Muscle of leg (tissue), 3 donors: ENCODE measurements at regions not wholly inside any gene's neighbourhood (a gene's known extent, or its start where the extent isn't known, plus 50 kb on each side); places are given as distances from the start of the nearest gene placed in this dataset.

Source experiments
- DNase-seq: peaks from one replicate; pipeline ENCODE4 v3.0.0; 2013
- H3K27ac ChIP-seq: one replicate; pipeline ENCODE4 v1.5.1; 2013; ENCODE audit warnings: mild to moderate bottlenecking, low read length, control low read depth
- H3K27me3 ChIP-seq: one replicate; pipeline ENCODE4 v1.6.1; 2013; ENCODE audit warnings: low read length; ENCODE audit not compliant: control insufficient read depth, insufficient read depth
- H3K36me3 ChIP-seq: one replicate; pipeline ENCODE4 v1.6.1; 2013; ENCODE audit warnings: low read length; ENCODE audit not compliant: control insufficient read depth, insufficient read depth
- H3K4me1 ChIP-seq: one replicate; pipeline ENCODE4 v1.6.1; 2013; ENCODE audit warnings: low read length; ENCODE audit not compliant: control insufficient read depth, insufficient read depth
- H3K4me3 ChIP-seq: one replicate; pipeline ENCODE4 v1.5.1; 2013; ENCODE audit warnings: low read length, control low read depth
- H3K9me3 ChIP-seq: replicated peaks from 2 replicates; pipeline ENCODE4 v1.6.1; 2013; ENCODE audit warnings: low read depth, low read length; ENCODE audit not compliant: control insufficient read depth
- WGBS: methylation state at CpG from one replicate; pipeline ENCODE4 v1.1.5; 2013; ENCODE audit warnings: missing lambda C conversion rate; ENCODE audit not compliant: insufficient coverage; 5-methylcytosine and 5-hydroxymethylcytosine counted together

DNA sequence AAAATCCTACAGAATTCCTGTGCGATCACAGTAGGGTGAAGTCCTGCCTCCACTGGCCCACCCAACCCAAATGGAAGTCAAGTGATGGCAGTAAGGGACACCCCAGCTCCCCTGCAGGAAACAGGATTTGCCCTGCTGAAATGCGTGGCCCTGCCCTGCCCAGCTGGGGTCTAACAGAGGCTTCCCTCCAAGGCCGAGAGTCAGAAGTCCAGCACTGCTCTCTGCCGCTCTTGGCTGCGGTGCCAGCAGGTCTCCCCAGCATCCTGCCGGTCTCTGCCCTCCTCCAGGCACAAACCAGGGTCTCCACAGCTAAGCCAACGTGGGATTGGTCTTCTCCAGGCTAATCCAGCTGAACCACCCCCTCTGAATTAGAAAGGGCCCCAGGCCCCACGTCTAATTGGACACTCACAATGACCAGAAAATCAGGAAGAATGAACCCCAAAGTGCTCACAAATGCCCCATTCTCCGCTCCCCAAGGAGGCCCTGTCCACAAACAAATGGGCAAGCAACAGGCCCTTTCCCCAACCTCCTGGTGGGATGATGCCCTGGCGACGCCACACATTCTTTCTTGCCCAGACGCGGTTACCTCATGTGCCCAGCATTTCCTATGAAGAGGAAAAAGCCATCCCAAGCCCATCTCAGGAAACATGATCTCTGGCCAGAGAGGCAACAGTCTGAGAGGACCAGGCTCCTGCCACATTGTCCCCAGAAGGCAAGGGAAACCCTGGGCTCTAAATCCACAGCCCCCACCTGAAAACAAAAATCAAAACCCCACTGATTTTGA lies 117.2 kb downstream of the BANF2 start:
- Histone ChIP-seq H3K9me3 (peaks cover 7% of the 10 kb centered on the region), H3K4me3 (no peak overlapping the region), H3K4me1 (peaks cover 5% of the 10 kb centered on the region), H3K27ac (no peak overlapping the region), H3K36me3 (no peaks in the 10 kb centered on the region), H3K27me3 (no peaks in the 10 kb centered on the region)
- DNase-seq = peak; percentile 35
- 71% methylated on average over 13 of the region's 13 CpGs for WGBS

DNA sequence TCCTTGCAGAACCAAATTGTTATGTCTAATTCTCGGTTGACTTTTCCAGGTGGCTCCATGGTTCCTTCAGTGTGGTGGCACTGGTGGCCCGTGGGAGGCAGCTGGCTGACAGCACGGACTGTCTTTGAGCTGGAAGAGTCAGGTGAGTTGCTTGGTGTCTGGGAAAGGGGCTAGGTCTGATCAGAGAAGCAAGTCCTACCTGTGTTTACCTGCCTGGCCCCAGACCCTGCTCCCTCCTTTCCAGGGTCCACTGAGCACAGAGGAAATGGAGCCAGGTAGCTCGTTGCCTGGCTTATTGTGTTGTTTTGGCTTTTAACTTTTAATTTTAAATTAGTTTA lies 111.8 kb downstream of the BANF2 start:
- H3K4me3 ChIP-seq = no peak overlapping the region
- H3K27me3 ChIP-seq = no peaks in the 10 kb centered on the region
- no peaks in the 10 kb centered on the region for H3K36me3 ChIP-seq
- no peak overlapping the region for H3K27ac ChIP-seq
- peaks cover 33% of the 10 kb centered on the region for H3K4me1 ChIP-seq
- H3K9me3 ChIP-seq = no peaks in the 10 kb centered on the region
- WGBS = 50% methylated on average over 3 of the region's 4 CpGs
- no peak for DNase-seq

GRCh38 chr20:17810847-17811627 lies 111.3 kb downstream of the BANF2 start:
- H3K36me3 ChIP-seq = no peaks in the 10 kb centered on the region
- H3K27ac ChIP-seq = no peak overlapping the region
- peak; percentile 81 for DNase-seq
- H3K4me3 ChIP-seq = no peak overlapping the region
- H3K4me1 ChIP-seq = peaks cover 38% of the 10 kb centered on the region
- no peaks in the 10 kb centered on the region for H3K9me3 ChIP-seq
- no peaks in the 10 kb centered on the region for H3K27me3 ChIP-seq
- WGBS = 53% methylated on average over 7 of the region's 9 CpGs

DNA sequence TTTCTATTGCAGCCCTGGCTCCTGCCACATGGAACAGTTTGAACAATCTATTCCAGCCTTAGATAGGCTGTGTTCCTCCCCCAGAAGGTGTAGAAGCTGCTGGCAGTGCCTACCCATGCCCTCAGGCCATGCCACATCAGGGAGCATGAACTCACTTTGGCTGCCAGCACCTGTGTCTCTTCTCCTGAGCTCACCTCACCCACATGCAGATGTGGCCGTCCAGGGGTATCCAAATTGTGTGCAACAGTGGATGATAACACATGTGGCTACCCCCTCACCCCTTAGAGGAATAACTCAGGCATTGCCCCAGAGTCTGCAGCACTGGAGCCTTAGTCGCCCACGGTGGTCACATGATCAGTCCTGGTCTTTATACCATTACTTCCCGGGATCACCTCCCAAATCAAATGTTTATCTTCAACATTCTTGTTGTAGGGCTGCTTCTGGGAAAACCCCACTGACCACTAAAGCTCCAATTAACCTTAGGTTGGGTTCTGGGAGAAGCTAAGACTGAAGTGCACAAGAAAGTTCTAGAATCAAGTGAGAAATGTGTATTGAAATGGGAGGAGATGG lies 110.4 kb downstream of the BANF2 start:
- H3K27me3 ChIP-seq = no peaks in the 10 kb centered on the region
- H3K4me3 ChIP-seq = no peak overlapping the region
- H3K4me1 ChIP-seq = peaks cover 40% of the 10 kb centered on the region
- no peaks in the 10 kb centered on the region for H3K36me3 ChIP-seq
- H3K9me3 ChIP-seq = no peaks in the 10 kb centered on the region
- no peak for DNase-seq
- WGBS = 67% methylated on average over 1 of the region's 4 CpGs
- H3K27ac ChIP-seq = no peak overlapping the region

DNA sequence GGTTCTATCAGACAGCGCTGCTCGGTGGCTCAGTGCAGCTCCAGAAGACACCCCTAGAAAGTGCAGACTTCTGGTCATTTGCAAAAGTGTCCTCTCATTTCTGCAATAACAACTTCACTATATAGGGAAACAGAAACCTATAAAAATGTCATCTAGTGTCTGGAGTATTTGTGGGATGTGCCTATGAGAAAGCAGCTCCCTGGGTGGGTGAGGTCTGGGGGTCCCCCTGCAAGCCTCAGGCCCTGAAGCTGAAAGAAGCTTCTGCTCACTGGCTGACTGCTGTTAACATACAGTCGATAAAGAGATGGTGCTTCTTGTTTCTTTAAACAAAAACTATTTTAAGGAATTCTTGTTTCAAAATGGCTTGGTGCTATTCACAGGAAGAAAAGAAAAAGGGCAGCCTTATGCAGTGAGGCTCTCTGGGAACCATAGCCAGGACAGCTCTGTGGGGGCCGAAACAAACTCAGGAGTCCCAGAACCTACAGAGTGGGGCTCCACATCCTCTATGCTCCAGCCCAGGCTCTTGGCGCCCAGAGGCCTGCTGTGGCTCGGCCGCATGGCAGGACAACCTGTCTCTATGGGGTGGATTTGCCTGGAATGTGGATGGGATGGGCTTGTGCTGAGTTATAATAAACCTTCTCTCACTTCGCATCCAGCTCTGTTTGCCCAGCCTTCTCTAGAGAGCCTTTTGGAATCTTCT lies 109.7 kb downstream of the BANF2 start:
- 20% methylated on average over 1 of the region's 8 CpGs for WGBS
- no peaks in the 10 kb centered on the region for H3K9me3 ChIP-seq
- no peaks in the 10 kb centered on the region for H3K27me3 ChIP-seq
- peaks cover 40% of the 10 kb centered on the region for H3K4me1 ChIP-seq
- H3K36me3 ChIP-seq = no peaks in the 10 kb centered on the region
- DNase-seq = peak; percentile 37
- H3K4me3 ChIP-seq = no peak overlapping the region
- peak overlapping the region; percentile 87 for H3K27ac ChIP-seq

DNA sequence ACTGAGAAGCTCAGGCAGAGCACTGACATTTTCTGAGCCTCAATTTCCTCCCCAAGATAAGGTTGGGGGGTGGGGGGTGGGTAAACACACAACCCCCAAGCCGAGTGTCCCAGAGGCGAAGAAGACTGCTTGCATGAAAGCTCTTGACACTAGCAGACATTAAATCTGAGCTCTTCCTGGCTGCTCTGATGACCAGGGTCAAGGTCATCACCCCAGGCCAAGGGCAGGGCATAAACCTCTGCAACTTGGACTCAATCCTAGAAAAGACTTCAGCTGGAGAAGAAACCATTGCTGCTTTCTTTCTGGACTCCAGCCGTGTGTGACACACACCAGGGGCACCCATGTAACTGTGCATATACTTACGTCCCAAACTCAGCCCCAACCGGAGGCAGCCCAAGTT lies 109.0 kb downstream of the BANF2 start:
- Histone ChIP-seq H3K27ac (peak overlapping the region; percentile 87), H3K9me3 (no peaks in the 10 kb centered on the region), H3K4me1 (peaks cover 40% of the 10 kb centered on the region), H3K36me3 (no peaks in the 10 kb centered on the region), H3K27me3 (no peaks in the 10 kb centered on the region), H3K4me3 (no peak overlapping the region)
- peak; percentile 32 for DNase-seq
- 50% methylated on average over 1 of the region's 5 CpGs for WGBS

GRCh38 chr20:17808357-17808756 lies 108.6 kb downstream of the BANF2 start:
- Histone ChIP-seq H3K36me3 (no peaks in the 10 kb centered on the region), H3K27me3 (no peaks in the 10 kb centered on the region), H3K9me3 (no peaks in the 10 kb centered on the region), H3K27ac (peak overlapping the region; percentile 87), H3K4me3 (no peak overlapping the region), H3K4me1 (peaks cover 40% of the 10 kb centered on the region)
- peak; percentile 95 for DNase-seq
- 10% methylated on average over 3 of the region's 5 CpGs for WGBS

DNA sequence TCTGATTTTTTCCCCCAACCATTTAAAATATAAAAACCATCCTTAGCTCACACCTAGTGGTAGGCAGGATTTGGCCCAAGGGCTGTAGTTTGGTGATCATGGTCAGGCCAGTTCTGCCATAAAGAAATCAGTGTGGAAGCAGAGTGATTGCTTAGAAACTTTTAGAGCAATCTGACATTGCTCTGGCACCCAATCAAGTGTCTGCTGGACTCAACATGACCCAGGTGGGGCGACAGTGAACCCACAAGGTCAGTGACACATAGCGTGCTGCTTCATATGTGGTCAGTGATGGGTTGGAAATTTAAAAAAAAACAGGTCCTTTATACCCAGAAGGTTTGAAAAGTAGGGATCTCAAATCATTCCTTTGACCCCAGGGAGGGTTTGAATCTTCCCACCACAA lies 107.9 kb downstream of the BANF2 start:
- DNase-seq = peak; percentile 58
- no CpG with 5 or more reads among the region's 2 CpGs for WGBS
- H3K4me3 ChIP-seq = no peak overlapping the region

DNA sequence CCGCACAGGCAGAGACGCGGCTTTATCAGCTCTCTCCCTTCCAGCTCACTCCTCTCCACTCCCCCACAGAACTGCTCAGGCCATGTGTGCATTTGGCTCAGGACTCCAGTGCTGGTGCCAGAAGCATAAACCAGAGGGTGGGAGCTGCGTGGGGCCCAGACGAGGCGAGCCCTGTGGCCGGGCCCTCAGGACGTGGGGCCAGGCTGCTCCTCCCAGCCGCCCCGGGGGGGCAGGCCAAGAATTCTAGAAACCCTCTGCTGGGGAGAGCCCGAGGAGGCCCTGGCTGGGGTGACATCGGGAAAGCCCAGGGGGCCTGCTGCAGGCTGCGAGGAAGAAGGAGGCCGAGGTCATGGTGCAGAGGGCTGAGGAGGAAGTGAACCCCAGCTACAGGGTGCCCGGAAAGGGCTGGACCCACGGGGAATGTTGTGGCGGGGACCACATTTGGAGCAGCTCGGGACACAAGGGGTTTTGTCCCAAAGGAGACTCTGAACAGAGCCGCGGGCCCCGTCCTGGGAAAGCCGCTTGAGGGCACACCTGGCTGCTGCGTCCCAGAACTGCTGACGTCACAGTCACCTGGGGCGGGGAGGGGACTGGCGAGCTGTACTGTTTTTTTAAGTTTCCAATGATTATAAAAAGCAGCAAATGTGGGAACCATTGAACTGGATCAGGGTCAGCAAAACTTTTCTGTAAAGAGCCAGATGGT lies 107.1 kb downstream of the BANF2 start:
- Histone ChIP-seq H3K4me1 (peaks cover 40% of the 10 kb centered on the region), H3K27me3 (no peaks in the 10 kb centered on the region), H3K4me3 (no peak overlapping the region), H3K27ac (peak overlapping the region; percentile 87), H3K36me3 (no peaks in the 10 kb centered on the region), H3K9me3 (no peaks in the 10 kb centered on the region)
- 6% methylated on average over 23 of the region's 26 CpGs for WGBS
- peak; percentile 98 for DNase-seq

More for the DNA sequence above, 107.9 kb downstream of the BANF2 start:
- H3K4me1 ChIP-seq = peaks cover 40% of the 10 kb centered on the region
- H3K27me3 ChIP-seq = no peaks in the 10 kb centered on the region
- H3K36me3 ChIP-seq = no peaks in the 10 kb centered on the region
- H3K27ac ChIP-seq = peak overlapping the region; percentile 87
- no peaks in the 10 kb centered on the region for H3K9me3 ChIP-seq
